ENCODE measurements at regions not wholly inside any gene's neighbourhood (a gene's known extent, or its start where the extent isn't known, plus 50 kb on each side); places are given as distances from the start of the nearest gene placed in this dataset.

- H3K27me3 ChIP-seq, result no peaks in the 10 kb centered on the region
- no peaks in the 10 kb centered on the region for H3K9me3 ChIP-seq
- H3K36me3 ChIP-seq, result no peaks in the 10 kb centered on the region
- no peak overlapping the region for H3K27ac ChIP-seq
- H3K4me3 ChIP-seq, result no peak overlapping the region
- intact Hi-C loops (cut with DNase I), result no loop called here
- ATAC-seq (no peak), DNase-seq (no peak)
- H3K4me1 ChIP-seq, result no peaks in the 10 kb centered on the region
- TF ChIP-seq CTCF (IDR thresholded peaks at IDR 0.05), result no peak
These were observed 589.3 kb upstream of the NOVA1 start for GRCh38 chr14:27187136-27187535.

- H3K27me3 ChIP-seq, result no peaks in the 10 kb centered on the region
- H3K36me3 ChIP-seq, result no peaks in the 10 kb centered on the region
- H3K4me1 ChIP-seq, result no peaks in the 10 kb centered on the region
- DNase-seq, result no peak
- no peaks in the 10 kb centered on the region for H3K9me3 ChIP-seq
- no peak overlapping the region for H3K4me3 ChIP-seq
- H3K27ac ChIP-seq, result no peak overlapping the region
- TF ChIP-seq CTCF (IDR thresholded peaks at IDR 0.05), result no peak
- ATAC-seq, result no peak
- intact Hi-C loops (cut with DNase I), result no loop called here
These were observed 592.5 kb upstream of the NOVA1 start for GRCh38 chr14:27190296-27190695.

GRCh38 chr14:27199272-27199671, 601.4 kb upstream of the NOVA1 start:
- Histone ChIP-seq H3K4me1 (no peaks in the 10 kb centered on the region), H3K36me3 (no peaks in the 10 kb centered on the region), H3K4me3 (no peak overlapping the region), H3K9me3 (no peaks in the 10 kb centered on the region), H3K27ac (no peak overlapping the region), H3K27me3 (no peaks in the 10 kb centered on the region)
- DNase-seq, result no peak
- intact Hi-C loops (cut with DNase I), result no loop called here
- no peak for TF ChIP-seq CTCF (IDR thresholded peaks at IDR 0.05)
- no peak for ATAC-seq

GRCh38 chr14:27205036-27205435, 607.2 kb upstream of the NOVA1 start:
- TF ChIP-seq CTCF (IDR thresholded peaks at IDR 0.05), result no peak
- no peak for ATAC-seq
- H3K27ac ChIP-seq, result no peak overlapping the region
- no peaks in the 10 kb centered on the region for H3K36me3 ChIP-seq
- intact Hi-C loops (cut with DNase I), result no loop called here
- H3K27me3 ChIP-seq, result no peaks in the 10 kb centered on the region
- no peaks in the 10 kb centered on the region for H3K9me3 ChIP-seq
- no peak overlapping the region for H3K4me3 ChIP-seq
- no peak for DNase-seq
- no peaks in the 10 kb centered on the region for H3K4me1 ChIP-seq

GRCh38 chr14:27211741-27212140, 613.9 kb upstream of the NOVA1 start:
- no peak for DNase-seq
- Histone ChIP-seq H3K9me3 (no peaks in the 10 kb centered on the region), H3K4me3 (no peak overlapping the region), H3K4me1 (no peaks in the 10 kb centered on the region), H3K27ac (no peak overlapping the region), H3K27me3 (no peaks in the 10 kb centered on the region), H3K36me3 (no peaks in the 10 kb centered on the region)
- intact Hi-C loops (cut with DNase I), result no loop called here
- TF ChIP-seq CTCF (IDR thresholded peaks at IDR 0.05), result no peak
- no peak for ATAC-seq

GRCh38 chr14:27222671-27223070, 624.8 kb upstream of the NOVA1 start:
- H3K36me3 ChIP-seq, result no peaks in the 10 kb centered on the region
- no peaks in the 10 kb centered on the region for H3K4me1 ChIP-seq
- TF ChIP-seq CTCF (IDR thresholded peaks at IDR 0.05), result no peak
- no peak overlapping the region for H3K27ac ChIP-seq
- no peak for ATAC-seq
- no peak for DNase-seq
- no peak overlapping the region for H3K4me3 ChIP-seq
- no peaks in the 10 kb centered on the region for H3K27me3 ChIP-seq
- H3K9me3 ChIP-seq, result no peaks in the 10 kb centered on the region
- intact Hi-C loops (cut with DNase I), result no loop called here
